Uterus (tissue), 3 donors: ENCODE measurements at regions not wholly inside any gene's neighbourhood (a gene's known extent, or its start where the extent isn't known, plus 50 kb on each side); places are given as distances from the start of the nearest gene placed in this dataset.

Experiments used
- DNase-seq, 2 donors: peaks; one replicate each; pipeline ENCODE4 v3.0.0-alpha.2; 2019 to 2020
- H3K27ac ChIP-seq, 2 donors: fragments of 200-600 bp; sonication (generic); 1 replicate in 1 of 2; 2 replicates in 1 of 2; pipeline ENCODE4 v1.5.1; 2016 to 2018
- H3K27me3 ChIP-seq, 2 donors: fragments of 200-600 bp; sonication (generic); one replicate each; pipeline ENCODE4 v1.5.1; 2018 to 2019; ENCODE audit warnings: control low read depth in 1 of 2
- H3K36me3 ChIP-seq, 2 donors: fragments of 200-600 bp; sonication (generic); one replicate each; pipeline ENCODE4 v1.5.1; 2019; ENCODE audit warnings: control low read depth in 1 of 2
- H3K4me1 ChIP-seq, 2 donors: fragments of 200-600 bp; sonication (generic); one replicate each; pipeline ENCODE4 v1.5.1; 2018 to 2019; ENCODE audit warnings: control low read depth in 1 of 2
- H3K4me3 ChIP-seq, 2 donors: fragments of 200-600 bp; sonication (generic); 1 replicate in 1 of 2; 2 replicates in 1 of 2; pipeline ENCODE4 v1.5.1; 2018 to 2019; ENCODE audit warnings: mild to moderate bottlenecking in 1 of 2
- H3K9me3 ChIP-seq, 2 donors: fragments of 200-600 bp; sonication (generic); one replicate each; pipeline ENCODE4 v1.5.1; 2019; ENCODE audit warnings: control low read depth in 1 of 2
- CTCF ChIP-seq, 4 experiments: fragments of 200-600 bp in 2 of 4; fragments of 450-650 bp in 2 of 4; sonication (generic) in 2 of 4; IDR thresholded peaks; one replicate each; pipeline ENCODE4 v1.5.1; 2016 to 2019; ENCODE audit warnings: antibody characterized with exemption in 4 of 4, mild to moderate bottlenecking in 2 of 4, moderate library complexity in 1 of 4
- POLR2A ChIP-seq, 2 donors: fragments of 450-650 bp; IDR thresholded peaks; one replicate each; pipeline ENCODE4 v1.6.1; 2016; ENCODE audit warnings: antibody characterized with exemption in 2 of 2, mild to moderate bottlenecking in 1 of 2, moderate library complexity in 1 of 2
- intact Hi-C: fragments of 100-400 bp; cut with DNase I; formaldehyde crosslinking; loops from one replicate; pipeline ENCODE4 v1.15.1; 2023; ENCODE audit warnings: low total_unique reads
- donor health status: DM: yes; HTN: yes; CAD: no.

DNA sequence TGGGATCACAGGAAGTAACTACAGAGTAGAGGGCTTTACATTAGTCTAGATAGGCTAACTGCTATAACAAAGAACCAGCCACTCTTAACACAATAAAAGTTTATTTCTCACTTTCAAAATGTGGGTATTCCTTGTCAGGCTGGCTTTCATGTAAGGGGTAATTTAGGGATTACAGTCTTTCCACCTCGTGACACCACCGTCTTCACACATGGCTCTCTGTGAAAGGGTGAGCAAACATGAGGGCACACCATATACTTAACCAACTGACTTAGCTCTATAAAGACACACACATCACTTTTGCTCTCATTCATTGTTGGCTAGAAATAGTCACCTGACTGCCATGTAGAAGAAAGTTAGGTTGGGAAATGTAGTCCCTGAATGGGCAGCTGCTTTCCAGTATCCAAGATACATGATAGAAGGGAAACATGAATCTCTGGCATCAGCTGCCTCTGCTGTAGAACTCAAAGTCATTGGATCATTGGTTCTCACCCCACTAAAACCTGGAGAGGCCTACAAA, 66.1 kb upstream of the CRY1 start:
- Histone ChIP-seq H3K4me1 (no peaks in the 10 kb centered on the region), H3K36me3 (no peaks in the 10 kb centered on the region), H3K4me3 (no peak overlapping the region), H3K9me3 (no peaks in the 10 kb centered on the region), H3K27me3 (no peaks in the 10 kb centered on the region), H3K27ac (no peak overlapping the region)
- intact Hi-C loops: no loop called here
- DNase-seq: no peak
- no peak for TF ChIP-seq POLR2A (IDR thresholded peaks at IDR 0.05)
- TF ChIP-seq CTCF (IDR thresholded peaks at IDR 0.05): no peak

DNA sequence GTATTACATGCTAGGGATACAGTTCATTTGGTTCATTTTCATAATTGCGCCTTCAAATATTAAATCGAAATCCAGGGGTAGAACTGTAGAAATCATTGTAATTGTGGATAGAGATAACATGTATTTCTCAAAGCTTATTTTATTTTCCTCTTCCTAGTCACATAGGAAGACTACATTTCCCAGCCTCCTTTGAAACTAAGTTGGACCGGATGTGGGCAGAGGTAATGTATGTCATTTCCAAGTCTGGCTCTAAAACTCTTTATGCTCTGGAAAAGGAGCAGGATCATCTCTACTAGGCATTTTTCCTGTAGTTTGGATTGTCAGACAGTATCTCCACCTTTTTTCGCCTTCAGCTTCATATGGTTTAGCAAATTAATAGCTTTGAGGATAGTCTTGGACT, 70.1 kb upstream of the CRY1 start:
- H3K9me3 ChIP-seq: no peaks in the 10 kb centered on the region
- H3K36me3 ChIP-seq: no peaks in the 10 kb centered on the region
- H3K4me3 ChIP-seq: no peak overlapping the region
- TF ChIP-seq POLR2A (IDR thresholded peaks at IDR 0.05) (no peak), CTCF (IDR thresholded peaks at IDR 0.05) (no peak)
- H3K27me3 ChIP-seq: no peaks in the 10 kb centered on the region
- no peaks in the 10 kb centered on the region for H3K4me1 ChIP-seq
- intact Hi-C loops: no loop called here
- H3K27ac ChIP-seq: no peak overlapping the region
- DNase-seq: no peak

- intact Hi-C loops: no loop called here
- H3K27ac ChIP-seq: no peak overlapping the region
- no peaks in the 10 kb centered on the region for H3K4me1 ChIP-seq
- no peaks in the 10 kb centered on the region for H3K27me3 ChIP-seq
- DNase-seq: no peak
- H3K4me3 ChIP-seq: no peak overlapping the region
- TF ChIP-seq CTCF (IDR thresholded peaks at IDR 0.05): no peak
- no peak for TF ChIP-seq POLR2A (IDR thresholded peaks at IDR 0.05)
- no peaks in the 10 kb centered on the region for H3K36me3 ChIP-seq
- H3K9me3 ChIP-seq: no peaks in the 10 kb centered on the region
These were observed 71.0 kb upstream of the CRY1 start for GRCh38 chr12:107164392-107164791.

DNA sequence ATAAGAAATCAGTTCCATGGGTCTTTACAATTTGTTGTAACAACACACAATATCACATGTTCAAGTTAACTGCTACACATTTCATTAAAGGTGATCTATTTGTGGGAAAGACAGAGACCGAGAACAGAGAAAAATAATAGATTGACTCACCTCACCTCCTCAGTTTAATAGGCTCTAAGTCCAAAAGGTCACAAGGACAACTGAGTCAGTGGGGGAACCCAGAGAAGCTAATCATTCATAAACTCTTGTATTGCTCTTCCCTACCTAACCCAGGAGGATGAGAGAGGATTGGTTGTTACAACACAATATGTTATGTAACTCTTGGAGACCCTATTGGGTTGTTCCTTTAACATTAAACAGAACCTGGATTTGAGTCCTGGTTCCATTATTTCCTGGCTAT, 72.2 kb upstream of the CRY1 start:
- no peaks in the 10 kb centered on the region for H3K9me3 ChIP-seq
- no peaks in the 10 kb centered on the region for H3K4me1 ChIP-seq
- H3K4me3 ChIP-seq: no peak overlapping the region
- DNase-seq: no peak
- TF ChIP-seq CTCF (IDR thresholded peaks at IDR 0.05) (no peak), POLR2A (IDR thresholded peaks at IDR 0.05) (no peak)
- no peaks in the 10 kb centered on the region for H3K36me3 ChIP-seq
- intact Hi-C loops: no loop called here
- H3K27me3 ChIP-seq: no peaks in the 10 kb centered on the region
- H3K27ac ChIP-seq: no peak overlapping the region

GRCh38 chr12:107167756-107168155, 74.4 kb upstream of the CRY1 start:
- H3K36me3 ChIP-seq: no peaks in the 10 kb centered on the region
- no peak for DNase-seq
- H3K27ac ChIP-seq: no peak overlapping the region
- H3K4me1 ChIP-seq: no peaks in the 10 kb centered on the region
- H3K4me3 ChIP-seq: no peak overlapping the region
- H3K9me3 ChIP-seq: no peaks in the 10 kb centered on the region
- intact Hi-C loops: no loop called here
- no peaks in the 10 kb centered on the region for H3K27me3 ChIP-seq
- no peak for TF ChIP-seq CTCF (IDR thresholded peaks at IDR 0.05)
- TF ChIP-seq POLR2A (IDR thresholded peaks at IDR 0.05): no peak
